Bronchial epithelial cell (primary cell): ENCODE measurements at regions not wholly inside any gene's neighbourhood (a gene's known extent, or its start where the extent isn't known, plus 50 kb on each side); places are given as distances from the start of the nearest gene placed in this dataset.

Experiments used
- DNase-seq: peaks from one replicate; pipeline ENCODE4 v3.0.0-alpha.2; 2010; ENCODE audit warnings: low read depth
- FAIRE-seq: peaks from 2 replicates; lab custom pipeline; 2011; peaks lifted over from hg19 to GRCh38; lab: Jason Lieb, UNC
- H3K27me3 ChIP-seq: 2 replicates; pipeline ENCODE4 v1.5.1; 2011; ENCODE audit warnings: low read length; ENCODE audit not compliant: control insufficient read depth, insufficient read depth
- H3K36me3 ChIP-seq: 2 replicates; pipeline ENCODE4 v1.5.1; 2011; ENCODE audit warnings: low read length; ENCODE audit not compliant: control insufficient read depth, insufficient read depth
- H3K4me3 ChIP-seq: 2 replicates; pipeline ENCODE4 v1.5.1; 2011; ENCODE audit warnings: mild to moderate bottlenecking, low read depth, low read length, control low read depth
- CTCF ChIP-seq: IDR thresholded peaks from 2 replicates; pipeline ENCODE4 v1.5.1; 2011; ENCODE audit warnings: mild to moderate bottlenecking, moderate library complexity, low read length, control low read depth, inconsistent platforms; ENCODE audit not compliant: insufficient read depth, severe bottlenecking

- H3K4me3 ChIP-seq, result no peak overlapping the region
- H3K36me3 ChIP-seq, result no peaks in the 10 kb centered on the region
- FAIRE-seq, result no peak
- no peak for DNase-seq
- no peaks in the 10 kb centered on the region for H3K27me3 ChIP-seq
- TF ChIP-seq CTCF, result no peak
These were observed 123.0 kb downstream of the CHD9NB start for GRCh38 chr16:52929478-52930400.

GRCh38 chr16:52928955-52929354, 123.7 kb downstream of the CHD9NB start:
- no peak overlapping the region for H3K4me3 ChIP-seq
- H3K36me3 ChIP-seq, result no peaks in the 10 kb centered on the region
- H3K27me3 ChIP-seq, result no peaks in the 10 kb centered on the region
- FAIRE-seq (no peak), DNase-seq (no peak)
- TF ChIP-seq CTCF, result no peak

GRCh38 chr16:52925143-52925542, 127.6 kb downstream of the CHD9NB start:
- no peak overlapping the region for H3K4me3 ChIP-seq
- FAIRE-seq, result no peak
- no peaks in the 10 kb centered on the region for H3K27me3 ChIP-seq
- no peak for DNase-seq
- no peak for TF ChIP-seq CTCF
- H3K36me3 ChIP-seq, result no peaks in the 10 kb centered on the region

GRCh38 chr16:52924162-52924561, 128.5 kb downstream of the CHD9NB start:
- TF ChIP-seq CTCF, result no peak
- Histone ChIP-seq H3K36me3 (no peaks in the 10 kb centered on the region), H3K27me3 (no peaks in the 10 kb centered on the region), H3K4me3 (no peak overlapping the region)
- no peak for DNase-seq
- FAIRE-seq, result no peak

GRCh38 chr16:52921104-52921503, 131.6 kb downstream of the CHD9NB start:
- TF ChIP-seq CTCF, result no peak
- Histone ChIP-seq H3K27me3 (no peaks in the 10 kb centered on the region), H3K36me3 (no peaks in the 10 kb centered on the region), H3K4me3 (no peak overlapping the region)
- DNase-seq, result no peak
- FAIRE-seq, result no peak
